DND-41 (cell line): ENCODE measurements at regions not wholly inside any gene's neighbourhood (a gene's known extent, or its start where the extent isn't known, plus 50 kb on each side); places are given as distances from the start of the nearest gene placed in this dataset.

Experiments used
- EZH2 ChIP-seq: IDR thresholded peaks from 3 replicates; pipeline ENCODE4 v1.6.1; 2012; ENCODE audit warnings: borderline replicate concordance, low read depth, mild to moderate bottlenecking, moderate library complexity, low read length, inconsistent platforms; ENCODE audit not compliant: severe bottlenecking
- TF ChIP-seq, protein P1 (sequence below): IDR thresholded peaks from 2 replicates; pipeline ENCODE4 v1.5.1; 2012; ENCODE audit warnings: borderline replicate concordance, low read length, moderate library complexity, mild to moderate bottlenecking; ENCODE audit not compliant: poor library complexity, severe bottlenecking; ENCODE audit errors: extremely low read depth

DNA sequence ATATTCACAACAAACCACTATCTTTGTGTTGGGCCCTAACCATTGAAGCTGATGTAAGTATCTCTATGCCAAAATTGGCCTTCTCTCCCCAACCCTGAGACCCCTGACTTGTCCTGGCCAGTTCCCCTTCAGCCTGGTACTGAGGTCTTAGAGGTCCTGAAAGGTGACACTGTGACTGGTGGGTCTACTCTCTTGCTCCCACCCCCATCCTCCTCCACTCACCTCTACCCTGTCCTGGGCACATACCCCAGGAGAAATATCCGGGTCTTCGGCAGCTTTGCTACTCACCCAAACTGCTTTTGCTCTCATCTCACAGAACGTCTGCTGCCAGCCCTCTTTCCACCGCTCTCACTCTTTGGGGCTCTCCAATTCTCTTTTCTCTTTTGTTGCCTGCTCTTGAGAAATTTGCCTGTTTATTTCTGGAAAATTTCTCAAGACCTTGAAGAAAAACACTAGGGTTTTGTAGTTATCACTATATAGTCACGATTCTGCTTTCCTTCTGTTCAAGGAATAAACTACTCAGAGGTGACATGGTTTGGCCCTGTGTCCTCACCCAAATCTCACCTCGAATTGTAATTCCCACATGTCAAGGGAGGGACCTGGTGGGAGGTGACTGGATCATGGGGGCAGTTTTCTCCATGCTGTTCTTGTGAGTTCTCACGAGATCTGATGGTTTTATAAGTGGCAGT lies 133.8 kb upstream of the PKDCC start:
- TF ChIP-seq, protein P1, sequence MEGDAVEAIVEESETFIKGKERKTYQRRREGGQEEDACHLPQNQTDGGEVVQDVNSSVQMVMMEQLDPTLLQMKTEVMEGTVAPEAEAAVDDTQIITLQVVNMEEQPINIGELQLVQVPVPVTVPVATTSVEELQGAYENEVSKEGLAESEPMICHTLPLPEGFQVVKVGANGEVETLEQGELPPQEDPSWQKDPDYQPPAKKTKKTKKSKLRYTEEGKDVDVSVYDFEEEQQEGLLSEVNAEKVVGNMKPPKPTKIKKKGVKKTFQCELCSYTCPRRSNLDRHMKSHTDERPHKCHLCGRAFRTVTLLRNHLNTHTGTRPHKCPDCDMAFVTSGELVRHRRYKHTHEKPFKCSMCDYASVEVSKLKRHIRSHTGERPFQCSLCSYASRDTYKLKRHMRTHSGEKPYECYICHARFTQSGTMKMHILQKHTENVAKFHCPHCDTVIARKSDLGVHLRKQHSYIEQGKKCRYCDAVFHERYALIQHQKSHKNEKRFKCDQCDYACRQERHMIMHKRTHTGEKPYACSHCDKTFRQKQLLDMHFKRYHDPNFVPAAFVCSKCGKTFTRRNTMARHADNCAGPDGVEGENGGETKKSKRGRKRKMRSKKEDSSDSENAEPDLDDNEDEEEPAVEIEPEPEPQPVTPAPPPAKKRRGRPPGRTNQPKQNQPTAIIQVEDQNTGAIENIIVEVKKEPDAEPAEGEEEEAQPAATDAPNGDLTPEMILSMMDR = no peak
- no peak for TF ChIP-seq EZH2
